ENCODE measurements at regions not wholly inside any gene's neighbourhood (a gene's known extent, or its start where the extent isn't known, plus 50 kb on each side); places are given as distances from the start of the nearest gene placed in this dataset.

DNA sequence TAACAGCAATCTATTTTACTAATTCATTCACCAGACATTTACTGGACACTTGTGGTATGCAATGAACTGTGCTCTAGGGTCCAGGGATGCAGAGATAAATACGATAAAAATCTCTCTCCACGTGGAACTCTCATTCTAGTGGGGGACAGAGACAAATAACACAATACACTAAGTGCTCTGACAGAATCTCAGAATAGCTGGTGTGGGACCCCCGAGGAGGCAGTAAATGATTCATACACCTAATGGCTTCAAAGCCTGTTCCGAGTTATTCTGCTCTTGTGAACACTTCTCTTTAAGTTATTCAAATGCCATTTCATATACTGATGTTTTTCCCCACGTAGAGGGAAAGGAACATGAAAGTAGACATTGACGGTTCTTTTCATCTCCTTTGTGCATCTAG lies 302.0 kb upstream of the PDE4D start:
- Histone ChIP-seq H3K36me3 (no peaks in the 10 kb centered on the region), H3K4me1 (no peaks in the 10 kb centered on the region), H3K9me3 (no peaks in the 10 kb centered on the region), H3K4me3 (no peak overlapping the region), H3K27me3 (no peaks in the 10 kb centered on the region), H3K27ac (no peak overlapping the region)
- no peak for DNase-seq (ENCODE audit: low spot score in 2 of 2)
- WGBS = 82% methylated on average over 6 of the region's 6 CpGs
- TF ChIP-seq CTCF (IDR thresholded peaks at IDR 0.05) (no peak), POLR2AphosphoS5 (IDR thresholded peaks at IDR 0.05) (no peak), POLR2A (IDR thresholded peaks at IDR 0.05) (no peak), EP300 (IDR thresholded peaks at IDR 0.05) (no peak)

DNA sequence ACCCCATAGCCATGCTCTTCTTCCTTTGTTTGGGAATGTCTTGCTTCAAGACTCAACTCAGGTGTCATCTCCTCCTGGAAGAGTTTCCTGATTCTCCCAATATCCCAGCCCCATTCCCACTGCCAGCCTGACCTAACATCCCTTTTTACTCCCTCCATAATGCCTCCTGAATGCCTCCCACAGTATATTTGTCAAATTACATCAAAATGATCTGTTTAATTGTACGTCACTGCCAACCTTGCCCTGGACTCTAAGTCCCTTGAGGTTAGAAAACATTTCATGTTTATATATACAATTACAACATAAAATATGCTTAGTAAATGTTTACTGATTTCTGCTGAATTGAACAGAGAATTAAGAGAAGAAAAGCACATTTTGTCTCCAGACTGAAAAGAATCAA lies 301.6 kb upstream of the PDE4D start:
- TF ChIP-seq POLR2AphosphoS5 (IDR thresholded peaks at IDR 0.05) = no peak
- TF ChIP-seq POLR2A (IDR thresholded peaks at IDR 0.05) = no peak
- no peak for TF ChIP-seq EP300 (IDR thresholded peaks at IDR 0.05)
- no peak for TF ChIP-seq CTCF (IDR thresholded peaks at IDR 0.05)
- Histone ChIP-seq H3K4me1 (no peaks in the 10 kb centered on the region), H3K36me3 (no peaks in the 10 kb centered on the region), H3K4me3 (no peak overlapping the region), H3K27me3 (no peaks in the 10 kb centered on the region), H3K27ac (no peak overlapping the region), H3K9me3 (no peaks in the 10 kb centered on the region)
- 84% methylated on average over 1 of the region's 1 CpG for WGBS
- DNase-seq (ENCODE audit: low spot score in 2 of 2) = no peak

- Histone ChIP-seq H3K9me3 (no peaks in the 10 kb centered on the region), H3K4me1 (no peaks in the 10 kb centered on the region), H3K36me3 (no peaks in the 10 kb centered on the region), H3K27me3 (no peaks in the 10 kb centered on the region), H3K4me3 (no peak overlapping the region), H3K27ac (no peak overlapping the region)
- no peak for TF ChIP-seq EP300 (IDR thresholded peaks at IDR 0.05)
- TF ChIP-seq CTCF (IDR thresholded peaks at IDR 0.05) = no peak
- no peak for TF ChIP-seq POLR2AphosphoS5 (IDR thresholded peaks at IDR 0.05)
- TF ChIP-seq POLR2A (IDR thresholded peaks at IDR 0.05) = no peak
- 26% methylated on average over 8 of the region's 8 CpGs for WGBS
- DNase-seq (ENCODE audit: low spot score in 2 of 2) = no peak
Measured at GRCh38 chr5:60185231-60186099, 291.9 kb upstream of the PDE4D start.

GRCh38 chr5:60184606-60185005 lies 291.1 kb upstream of the PDE4D start:
- Histone ChIP-seq H3K27ac (no peak overlapping the region), H3K4me1 (no peaks in the 10 kb centered on the region), H3K4me3 (no peak overlapping the region), H3K36me3 (no peaks in the 10 kb centered on the region), H3K27me3 (no peaks in the 10 kb centered on the region), H3K9me3 (no peaks in the 10 kb centered on the region)
- TF ChIP-seq POLR2A (IDR thresholded peaks at IDR 0.05) = no peak
- no peak for TF ChIP-seq CTCF (IDR thresholded peaks at IDR 0.05)
- TF ChIP-seq EP300 (IDR thresholded peaks at IDR 0.05) = no peak
- TF ChIP-seq POLR2AphosphoS5 (IDR thresholded peaks at IDR 0.05) = no peak
- 47% methylated on average over 2 of the region's 2 CpGs for WGBS
- no peak for DNase-seq (ENCODE audit: low spot score in 2 of 2)

GRCh38 chr5:60183881-60184280 lies 290.4 kb upstream of the PDE4D start:
- Histone ChIP-seq H3K4me1 (no peaks in the 10 kb centered on the region), H3K9me3 (no peaks in the 10 kb centered on the region), H3K4me3 (no peak overlapping the region), H3K27me3 (no peaks in the 10 kb centered on the region), H3K27ac (no peak overlapping the region), H3K36me3 (no peaks in the 10 kb centered on the region)
- TF ChIP-seq EP300 (IDR thresholded peaks at IDR 0.05) (no peak), CTCF (IDR thresholded peaks at IDR 0.05) (no peak), POLR2A (IDR thresholded peaks at IDR 0.05) (no peak), POLR2AphosphoS5 (IDR thresholded peaks at IDR 0.05) (no peak)
- 82% methylated on average over 1 of the region's 1 CpG for WGBS
- no peak for DNase-seq (ENCODE audit: low spot score in 2 of 2)

Measured in suprapubic skin (tissue), 4 donors.